NCI-H82 (cell line): ENCODE measurements at regions not wholly inside any gene's neighbourhood (a gene's known extent, or its start where the extent isn't known, plus 50 kb on each side); places are given as distances from the start of the nearest gene placed in this dataset.

Source experiments
- DNase-seq: peaks from one replicate; lab custom pipeline; 2025; lab: John Stamatoyannopoulos, UW

DNA sequence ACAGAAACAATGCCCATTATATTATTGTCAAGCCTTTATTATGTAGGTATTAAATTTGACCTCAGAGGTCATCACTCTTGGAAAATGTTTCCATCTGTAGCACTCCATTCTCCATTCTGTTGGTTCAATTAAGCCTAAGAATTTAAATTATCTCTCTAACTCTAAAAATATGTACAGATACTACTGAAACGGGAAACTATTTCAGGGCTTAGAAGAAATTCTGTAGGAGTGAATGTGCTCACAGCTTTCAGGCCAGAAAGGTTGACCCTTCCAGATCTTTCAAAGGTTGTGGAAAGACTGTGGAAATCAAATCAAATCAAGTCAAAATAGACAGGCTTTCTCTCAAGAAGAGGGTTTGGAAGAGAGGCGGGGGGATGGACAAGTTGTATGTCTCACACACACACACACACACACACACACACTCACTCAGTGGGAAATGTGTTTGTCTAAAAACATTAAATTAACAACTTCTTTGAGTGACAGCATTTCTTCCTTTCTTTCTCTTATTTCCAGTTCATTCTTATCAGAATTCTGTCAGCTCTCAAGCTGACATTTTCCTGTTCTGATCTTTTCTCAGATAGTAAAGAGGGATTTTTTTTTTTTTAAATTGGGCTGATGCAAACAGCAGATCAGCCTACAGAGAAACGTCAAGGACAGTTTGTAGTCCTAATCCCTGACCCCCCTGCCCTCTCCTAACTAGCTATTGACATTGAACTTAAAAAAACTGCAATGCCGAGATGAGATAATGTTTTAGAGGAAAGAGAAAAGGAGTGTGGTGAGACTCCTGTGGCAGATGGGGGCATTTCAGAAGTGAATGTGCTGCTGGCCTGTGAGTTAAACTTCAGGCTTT, 139.0 kb upstream of the ZFHX3 start:
- no peak for DNase-seq

DNA sequence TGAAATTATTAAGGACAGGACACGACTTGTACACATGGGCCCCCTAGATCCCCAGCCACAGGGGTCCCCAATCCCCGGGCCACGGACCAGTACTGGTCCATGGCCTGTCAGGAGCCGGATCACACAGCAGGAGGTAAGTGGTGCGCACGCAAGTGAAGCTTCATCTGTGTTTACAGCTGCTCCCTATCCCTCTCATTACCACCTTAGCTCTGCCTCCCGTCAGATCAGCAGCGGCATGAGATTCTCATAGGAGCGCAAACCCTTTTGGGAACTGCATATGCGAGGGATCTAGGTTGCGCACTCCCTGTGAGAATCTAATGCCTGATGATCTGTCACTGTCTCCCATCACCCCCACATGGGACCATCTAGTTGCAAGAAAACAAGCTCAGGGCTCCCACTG, 137.8 kb upstream of the ZFHX3 start:
- DNase-seq = no peak

DNA sequence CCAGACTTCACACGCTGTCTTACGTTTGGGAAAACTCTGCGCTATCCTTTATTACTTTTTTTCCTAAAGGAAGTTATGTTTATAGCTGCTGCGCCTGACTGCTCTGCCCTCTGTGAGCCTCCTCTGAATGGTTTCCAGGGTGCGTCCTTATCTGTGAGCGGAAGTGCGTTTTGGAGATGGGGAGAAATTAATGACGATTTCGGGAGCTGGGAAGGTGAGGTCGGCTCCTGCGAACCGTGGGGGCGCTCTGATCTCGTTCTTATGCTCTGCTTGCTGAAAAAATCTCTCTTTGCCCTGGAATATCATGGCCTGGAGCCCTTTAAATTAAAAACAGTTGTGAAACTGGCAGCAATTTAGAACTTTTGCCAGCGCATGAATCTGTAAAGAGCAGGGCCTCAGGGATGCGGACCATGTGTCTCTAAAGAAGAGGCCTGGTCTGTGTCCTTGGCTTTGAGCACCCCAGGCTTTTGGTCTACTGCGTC, 135.7 kb upstream of the ZFHX3 start:
- DNase-seq = no peak

DNA sequence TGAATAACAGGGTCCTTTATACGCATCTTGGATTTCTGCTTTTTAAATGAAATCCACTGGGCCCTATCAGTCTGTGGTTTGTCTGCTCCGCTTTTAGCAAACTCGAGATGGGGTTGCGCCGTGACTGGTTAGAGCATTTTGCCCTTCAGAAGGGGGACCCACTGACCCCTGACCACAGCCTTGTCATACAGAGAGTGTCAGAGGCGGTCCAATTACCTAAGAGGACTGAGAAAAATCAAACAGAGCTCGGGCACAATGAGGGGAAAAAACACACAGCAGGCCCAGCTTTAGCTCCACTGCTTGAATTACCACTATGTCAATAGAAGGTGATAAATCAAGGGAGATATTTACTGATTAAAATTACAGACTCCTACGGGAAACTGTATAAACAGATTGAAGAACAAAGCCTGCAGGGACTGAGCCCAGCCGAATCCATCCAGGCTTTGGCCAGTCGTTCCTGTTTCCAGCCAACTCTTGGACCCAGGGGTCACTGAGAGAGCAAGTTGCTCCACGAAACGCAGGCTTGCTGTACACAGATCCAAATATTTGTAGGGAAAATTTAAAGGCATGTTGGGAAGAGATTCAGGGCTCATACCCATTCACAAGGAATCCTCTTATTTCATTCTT, 131.9 kb upstream of the ZFHX3 start:
- no peak for DNase-seq

DNA sequence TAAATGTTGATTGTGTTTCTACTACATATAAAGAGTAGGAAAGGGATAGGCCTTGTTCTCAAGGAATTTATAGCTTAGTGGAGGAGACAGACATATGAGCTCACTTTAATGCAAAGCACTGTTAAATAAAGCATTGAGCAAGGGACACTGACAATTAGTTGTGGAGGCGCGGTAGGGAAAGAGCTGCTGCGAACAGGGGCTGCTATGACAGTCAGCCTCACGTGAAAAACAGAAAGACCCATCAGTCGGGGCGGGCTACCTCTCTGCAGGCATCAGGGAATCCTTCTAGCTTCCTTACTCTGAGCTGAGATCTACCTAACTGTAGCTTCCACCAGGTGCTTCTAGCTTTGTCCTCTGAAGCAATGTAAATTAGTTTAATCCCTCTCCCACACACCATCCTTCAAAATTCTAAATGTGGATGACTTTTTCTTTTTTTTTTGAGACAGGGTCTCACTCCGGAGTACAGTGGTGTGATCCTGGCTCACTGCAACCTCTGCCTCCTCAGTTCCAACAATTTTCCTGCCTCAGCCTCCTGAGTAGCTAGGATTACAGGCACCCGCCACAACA, 129.9 kb upstream of the ZFHX3 start:
- DNase-seq = no peak

DNA sequence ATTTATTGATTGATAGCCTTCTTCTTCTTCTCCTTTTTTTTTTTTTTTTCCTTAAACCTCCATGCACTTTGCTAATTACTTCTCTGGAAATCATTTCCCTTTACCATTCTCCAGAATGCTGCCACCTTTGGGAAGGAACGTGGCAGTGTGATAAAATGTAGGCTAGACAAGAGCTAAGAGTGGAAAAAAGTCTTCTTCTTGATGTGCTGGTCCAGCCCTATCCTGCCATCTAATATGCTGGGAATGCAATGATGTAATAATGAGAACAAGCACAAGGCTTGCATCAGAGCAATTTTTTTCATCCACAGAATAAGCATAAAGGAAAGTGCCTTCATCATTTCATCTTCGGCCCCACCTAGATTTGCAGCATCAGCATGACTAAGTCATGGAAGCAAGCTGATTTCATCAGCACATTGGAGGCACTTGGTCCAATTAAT, 128.7 kb upstream of the ZFHX3 start:
- DNase-seq = no peak

DNA sequence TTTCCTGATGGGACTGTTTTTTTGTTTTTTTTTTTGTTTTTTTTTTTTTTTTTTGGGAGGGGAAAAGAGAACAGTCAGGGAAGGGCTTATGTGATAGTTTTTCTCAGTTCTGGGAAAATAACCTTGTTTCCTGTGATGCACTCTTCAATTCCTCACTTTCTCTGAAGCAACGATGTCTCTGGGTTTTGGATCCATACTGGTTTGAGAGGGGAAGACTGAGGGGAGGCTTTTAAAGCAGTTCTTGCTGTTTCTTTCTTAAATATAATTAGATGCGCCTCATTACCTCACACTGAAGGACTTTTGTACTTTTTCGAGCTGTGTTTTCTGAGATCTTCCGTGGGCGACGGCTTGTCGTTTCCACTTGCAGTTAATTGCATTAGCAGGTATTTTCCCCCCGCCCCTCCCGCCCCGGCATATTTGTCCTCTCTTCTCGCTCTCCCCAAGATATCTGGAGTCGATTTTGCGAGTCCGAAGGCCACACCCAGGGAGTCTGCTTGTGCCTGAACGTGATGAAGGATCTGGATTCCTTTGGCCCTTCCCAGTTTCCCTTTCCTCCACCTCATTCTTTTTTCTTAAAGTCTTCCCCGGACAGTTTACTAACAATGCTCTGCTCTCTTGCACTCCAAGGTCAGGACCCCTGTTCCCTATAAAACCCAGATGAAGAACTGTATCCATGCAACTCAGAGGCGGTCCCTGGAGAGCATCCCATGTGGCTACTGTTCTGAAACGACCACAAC, 125.2 kb upstream of the ZFHX3 start:
- no peak for DNase-seq

DNA sequence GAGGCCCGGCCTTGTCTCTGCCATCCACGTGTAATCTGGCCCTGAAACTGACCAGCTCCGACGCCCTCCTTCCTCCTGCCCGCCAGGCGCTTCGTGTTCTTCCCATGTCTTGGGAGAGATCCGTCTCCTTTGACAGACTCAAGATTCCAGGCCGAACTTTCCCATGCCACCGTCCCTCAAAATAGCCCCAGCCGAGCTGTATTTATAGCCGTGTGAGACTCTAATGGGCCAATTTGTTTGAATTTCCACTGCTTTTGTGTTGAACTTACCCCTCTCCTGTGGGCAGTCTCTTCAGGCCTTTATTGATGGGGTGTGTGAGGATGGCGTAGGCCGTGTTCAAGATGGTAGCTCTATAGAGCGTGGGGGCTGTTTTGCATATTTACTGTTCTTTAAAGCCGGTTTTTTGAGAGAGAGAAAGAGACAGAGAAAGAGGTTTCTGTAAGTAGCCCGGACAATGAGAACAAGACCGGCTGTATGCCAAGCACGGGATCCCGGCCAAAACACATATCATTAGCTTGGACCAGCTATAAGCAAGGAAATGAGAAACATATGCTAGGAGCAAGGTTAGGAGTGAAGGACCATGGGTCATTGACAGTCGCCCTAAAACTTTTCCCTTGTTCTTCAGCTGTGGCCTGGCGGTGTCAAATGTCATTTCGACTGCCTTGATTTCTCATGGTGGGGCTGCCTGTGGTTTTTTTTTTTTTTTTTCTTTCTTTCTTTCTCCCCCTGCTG, 124.5 kb upstream of the ZFHX3 start:
- no peak for DNase-seq

DNA sequence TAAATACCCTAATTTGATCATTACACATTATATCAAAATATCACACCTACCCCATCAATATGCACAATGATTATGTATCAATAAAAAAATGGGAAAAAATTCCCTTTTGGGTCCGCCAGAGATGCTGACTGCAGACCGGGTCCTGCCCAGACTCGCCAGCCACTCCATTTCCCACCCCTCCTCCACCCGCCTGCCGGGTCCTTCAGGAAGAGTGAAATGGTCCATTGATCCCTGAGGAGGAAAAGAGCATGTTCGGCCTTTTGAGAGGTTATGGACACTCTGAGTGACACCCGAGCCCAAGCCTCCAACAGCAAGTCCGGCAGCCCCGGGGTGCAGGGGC, 123.9 kb upstream of the ZFHX3 start:
- DNase-seq = no peak

DNA sequence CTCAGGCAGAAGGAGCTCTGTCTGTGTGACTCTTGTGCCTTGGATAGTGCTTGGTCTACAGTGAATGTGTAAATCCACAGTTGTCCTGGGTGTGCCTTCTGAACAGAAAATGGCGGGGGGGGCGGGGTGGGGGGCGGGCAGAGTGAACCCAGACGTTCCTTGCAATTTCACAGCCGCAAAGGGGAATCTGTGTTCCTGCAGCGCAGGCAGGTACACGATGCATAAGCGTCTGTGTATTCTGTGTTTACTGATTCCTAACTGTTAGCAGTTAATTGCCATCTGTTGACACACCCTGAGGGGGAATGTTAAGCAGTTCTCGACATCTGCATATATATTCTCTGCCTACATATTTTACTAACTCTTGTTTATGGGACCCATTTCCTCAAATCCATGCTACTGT, 123.5 kb upstream of the ZFHX3 start:
- peak; percentile 14 for DNase-seq

DNA sequence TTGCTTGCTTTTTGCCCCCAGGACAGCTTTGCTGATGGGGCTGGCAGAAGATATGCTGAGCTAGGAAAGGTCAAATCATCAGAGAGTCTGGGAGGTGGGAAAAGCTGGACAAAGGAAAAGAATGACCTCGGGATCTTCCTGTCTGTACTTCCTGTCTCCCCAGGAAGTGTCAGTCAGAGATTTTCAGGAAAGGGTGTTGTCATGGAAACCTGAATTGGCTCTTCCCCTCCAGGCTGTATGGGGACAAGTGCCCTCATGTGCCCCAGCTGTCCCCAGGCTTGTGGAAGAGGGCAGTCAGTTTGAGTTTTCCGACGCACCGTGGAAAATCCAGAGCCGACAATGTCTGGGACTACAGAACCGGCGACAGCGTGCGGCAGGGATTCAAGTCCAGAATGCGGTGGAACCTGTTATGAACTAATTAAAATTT, 122.7 kb upstream of the ZFHX3 start:
- no peak for DNase-seq

DNA sequence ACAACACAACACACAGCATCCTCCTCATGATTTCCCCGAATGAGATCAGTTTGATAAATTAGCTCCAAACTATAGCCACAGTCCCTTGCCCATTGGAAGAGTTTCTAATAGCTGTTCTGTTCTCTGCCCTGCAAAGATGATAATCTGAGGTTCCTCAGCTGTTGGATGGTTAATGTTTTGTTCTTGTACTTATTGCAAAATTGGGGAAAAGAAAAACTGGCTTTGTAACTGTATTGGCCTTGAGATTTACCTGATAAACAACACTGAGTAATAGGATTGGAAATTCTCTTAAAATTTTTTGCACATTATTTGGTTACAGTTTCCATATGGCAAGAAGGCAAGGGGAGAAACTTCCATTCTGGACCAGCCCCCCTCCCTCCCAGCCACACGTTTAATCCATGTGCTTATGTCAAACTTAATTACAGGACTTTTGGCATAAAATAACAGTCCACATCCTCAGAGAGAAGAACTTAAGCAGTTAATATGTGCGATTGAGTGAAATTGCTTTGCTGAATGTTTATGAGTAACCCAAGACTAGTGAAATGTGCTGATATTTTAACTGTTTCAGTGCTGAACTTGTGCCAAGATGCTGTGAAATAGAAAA, 119.1 kb upstream of the ZFHX3 start:
- no peak for DNase-seq

DNA sequence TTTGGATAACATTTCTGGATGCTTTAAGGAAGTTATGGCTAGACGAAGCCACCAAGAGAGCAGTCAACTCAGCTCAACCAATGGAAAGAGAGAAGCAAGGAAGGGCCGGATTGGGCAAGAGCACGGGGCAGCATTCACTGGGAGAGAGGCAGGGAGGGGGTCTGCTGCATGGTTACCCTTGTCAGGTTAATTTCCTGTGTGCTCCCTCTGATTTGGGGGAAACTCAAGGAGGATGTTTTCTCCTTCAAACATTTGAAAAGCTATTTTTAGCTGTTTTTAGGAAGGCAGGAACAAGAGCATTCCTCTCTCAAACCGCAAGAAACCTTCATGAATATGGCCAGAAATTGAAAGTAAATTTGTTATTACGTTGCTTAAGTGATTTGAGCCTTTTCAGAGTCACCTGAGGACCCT, 118.5 kb upstream of the ZFHX3 start:
- DNase-seq = no peak

DNA sequence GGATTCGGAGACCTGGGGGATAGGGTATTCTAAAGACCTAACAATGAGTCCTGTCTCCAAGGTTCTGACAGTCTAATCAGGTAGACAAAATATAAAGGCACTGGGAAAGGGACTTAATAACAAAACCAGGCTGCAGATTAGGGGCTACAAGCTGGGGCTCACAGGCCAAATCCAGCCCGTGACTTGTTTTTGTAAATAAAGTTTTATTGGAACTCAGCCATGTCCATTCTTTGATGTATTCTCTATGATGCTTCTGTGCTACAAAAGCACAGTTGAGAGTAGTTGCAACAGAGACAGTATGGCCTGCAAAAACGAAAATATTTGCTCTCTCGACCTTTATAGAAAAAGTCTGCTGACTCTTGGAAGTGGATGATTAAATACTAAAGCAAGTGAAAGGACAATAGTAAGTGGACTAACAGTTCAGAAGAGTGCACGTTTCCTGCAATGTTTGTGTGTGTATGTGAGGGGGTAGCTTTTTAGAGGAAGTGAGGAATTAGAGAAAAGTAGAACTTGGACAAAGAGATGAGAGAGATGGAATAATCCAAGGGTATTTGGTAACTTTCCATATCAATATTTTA, 115.4 kb upstream of the ZFHX3 start:
- DNase-seq = peak; percentile 6

DNA sequence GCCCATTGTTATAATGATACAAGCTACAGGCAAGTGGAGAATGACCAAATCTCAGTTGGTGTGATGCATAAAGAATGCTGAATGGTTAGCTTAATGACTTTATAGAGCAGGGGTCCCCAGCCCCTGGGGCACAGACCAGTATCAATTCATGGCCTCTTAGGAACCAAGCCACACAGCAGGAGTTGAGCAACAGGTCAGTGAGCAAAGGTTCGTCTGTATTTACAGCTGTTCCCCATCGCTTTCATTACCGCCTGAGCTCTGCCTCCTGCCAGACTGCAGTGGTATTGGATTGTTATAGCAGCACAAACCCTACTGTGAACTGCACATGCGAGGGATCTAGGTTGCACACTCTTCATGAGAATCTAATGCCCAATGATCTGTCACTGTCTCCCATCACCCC, 114.0 kb upstream of the ZFHX3 start:
- no peak for DNase-seq

DNA sequence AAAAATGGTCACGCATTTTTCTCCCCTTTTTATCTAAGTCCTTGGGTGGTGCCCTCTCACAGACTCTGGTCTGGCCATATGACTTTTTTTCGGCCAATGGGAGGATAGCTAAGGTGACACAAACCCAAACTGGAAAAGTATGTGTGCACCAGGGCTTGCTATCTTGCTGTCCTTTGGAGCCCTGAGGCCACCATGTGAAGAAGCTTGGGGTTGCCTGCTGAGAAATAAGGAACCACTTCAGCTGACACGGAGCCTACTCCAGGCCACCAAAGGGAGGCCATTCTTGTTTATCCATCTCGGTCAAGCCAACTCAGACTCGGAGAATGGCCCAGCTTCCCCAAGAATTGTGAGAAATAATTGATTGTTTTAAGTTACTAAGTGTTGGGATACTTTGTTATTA, 111.4 kb upstream of the ZFHX3 start:
- no peak for DNase-seq

DNA sequence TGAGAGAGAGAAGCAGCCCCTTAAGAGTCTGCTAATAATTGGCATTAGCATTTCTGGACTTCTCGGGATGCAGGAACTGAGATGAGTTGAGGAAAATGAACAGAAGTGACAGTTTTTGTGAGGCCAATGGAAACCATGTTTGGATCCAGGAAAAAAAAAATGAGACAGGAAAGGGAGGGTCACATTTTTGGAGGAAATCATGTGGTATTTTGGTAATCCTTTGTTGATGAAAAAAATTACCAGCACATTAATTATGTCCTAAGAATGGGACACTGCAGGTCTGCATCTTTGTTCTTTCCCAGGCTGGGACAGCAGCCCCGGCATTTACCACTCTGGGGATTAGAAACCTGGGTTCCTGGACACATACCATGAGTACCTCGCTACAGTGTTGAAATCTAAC, 109.9 kb upstream of the ZFHX3 start:
- no peak for DNase-seq

DNA sequence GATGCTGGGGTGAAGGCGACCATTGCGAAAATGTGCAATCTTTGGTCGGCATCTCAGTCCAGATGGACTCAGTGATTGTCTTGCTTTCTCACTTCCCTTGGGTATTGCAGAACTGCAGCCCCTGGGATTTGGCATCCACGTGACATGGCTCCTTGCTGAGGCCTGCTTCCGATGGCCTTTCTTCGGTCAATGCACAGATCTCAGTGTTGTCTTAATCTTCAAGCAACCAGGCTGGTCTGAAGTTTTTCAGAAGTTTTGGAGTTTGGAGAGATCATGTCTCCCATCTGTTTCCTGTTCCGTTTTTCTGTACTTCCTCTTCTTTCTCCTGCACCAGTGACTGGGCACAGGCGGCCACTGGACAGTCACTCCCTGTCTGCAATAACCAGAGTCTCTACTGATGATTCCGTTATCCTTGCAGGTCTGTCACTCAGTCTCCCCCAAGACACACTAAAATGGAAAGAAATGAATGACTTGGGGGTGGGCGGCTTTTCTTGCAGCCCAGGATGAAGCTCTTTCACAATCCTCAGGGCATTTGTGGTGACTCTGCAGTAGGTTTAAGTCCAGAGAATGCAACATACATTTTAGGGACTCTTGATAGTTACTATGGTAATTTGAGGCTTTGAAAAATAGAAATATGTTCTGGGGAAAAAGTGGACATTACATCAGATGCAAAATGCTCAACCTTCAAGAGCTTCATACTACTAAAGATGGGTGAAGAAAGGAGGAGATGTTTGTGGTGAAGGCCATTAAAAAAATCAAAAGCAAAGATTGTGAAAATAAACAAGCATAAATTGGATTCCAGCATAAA, 106.3 kb upstream of the ZFHX3 start:
- no peak for DNase-seq

DNA sequence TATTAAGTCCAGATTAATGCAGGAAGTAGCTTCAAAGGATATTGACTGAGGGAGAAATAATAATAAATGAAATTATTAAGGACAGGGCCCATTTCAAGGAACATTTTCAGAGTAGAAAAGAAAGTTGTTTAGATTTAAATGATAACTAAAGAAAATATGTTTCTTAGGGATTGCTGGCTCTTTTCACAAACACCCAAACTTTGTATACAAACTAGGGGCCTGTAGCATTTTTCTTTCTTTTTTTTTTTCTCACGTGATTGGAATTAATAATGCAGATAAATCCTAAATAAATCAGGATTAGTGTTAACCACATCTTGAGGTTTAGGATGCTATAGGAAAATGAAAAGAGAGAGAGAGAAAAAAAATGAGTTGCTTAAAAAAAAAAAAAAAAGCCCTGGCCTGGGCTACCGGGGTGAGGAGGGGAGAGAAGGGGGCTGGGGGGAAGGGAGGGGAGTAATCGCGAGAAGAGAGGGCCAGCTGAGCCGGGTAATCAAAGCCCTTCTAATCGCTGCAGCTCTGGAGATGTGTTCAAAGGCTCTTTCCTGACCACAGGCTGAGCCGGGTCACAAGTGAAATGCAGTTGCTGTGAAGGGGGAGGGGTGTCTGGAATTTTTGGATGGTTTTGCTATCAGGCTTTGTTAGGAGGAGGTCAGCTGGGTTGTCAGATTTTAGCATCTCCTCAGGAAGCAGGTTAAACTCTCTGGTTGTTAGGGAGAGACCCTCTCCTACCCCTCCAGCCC, 104.6 kb upstream of the ZFHX3 start:
- peak; percentile 70 for DNase-seq

DNA sequence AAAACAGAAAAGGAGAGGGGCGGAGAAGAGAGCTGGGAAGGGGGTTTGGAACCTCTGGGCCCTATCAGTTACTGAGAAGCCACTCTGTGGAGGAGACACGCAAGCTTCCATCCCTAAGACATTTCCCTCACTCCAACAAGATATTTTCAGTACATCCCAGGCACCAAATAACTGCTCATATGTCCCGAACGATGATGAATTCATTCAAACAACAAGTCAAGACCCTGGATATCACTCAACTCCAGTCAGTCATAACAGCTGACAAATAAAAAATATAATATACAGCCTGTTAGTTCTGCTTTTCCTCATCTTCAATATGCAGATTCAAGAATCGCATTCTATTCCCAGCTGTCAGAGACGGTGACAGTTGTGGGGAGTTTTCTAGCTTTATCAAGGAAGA, 104.0 kb upstream of the ZFHX3 start:
- no peak for DNase-seq
